CD4-positive, alpha-beta T cell treated with Interleukin-21 for 1 hour (primary cell): ENCODE measurements at regions not wholly inside any gene's neighbourhood (a gene's known extent, or its start where the extent isn't known, plus 50 kb on each side); places are given as distances from the start of the nearest gene placed in this dataset.
A peak's percentile ranks its signal among the peaks of the same experiment; 100 is the strongest.

Source experiments
- DNase-seq: peaks from one replicate; pipeline ENCODE4 v3.0.0-alpha.2; 2020

- no peak for DNase-seq
Observed at GRCh38 chr12:31867292-31867691, 91.9 kb upstream of the RESF1 start.

- DNase-seq: peak; percentile 13
Observed at GRCh38 chr12:31866523-31866922, 92.7 kb upstream of the RESF1 start.

- DNase-seq: no peak
Observed at GRCh38 chr12:31865023-31865422, 94.2 kb upstream of the RESF1 start.

- no peak for DNase-seq
Observed at GRCh38 chr12:31861360-31861759, 97.9 kb upstream of the RESF1 start.

- no peak for DNase-seq
Observed at GRCh38 chr12:31860401-31860800, 98.8 kb upstream of the RESF1 start.

GRCh38 chr12:31859232-31859977, 99.8 kb upstream of the RESF1 start:
- DNase-seq: peak; percentile 4

GRCh38 chr12:31855427-31855826, 103.8 kb upstream of the RESF1 start:
- DNase-seq: no peak

GRCh38 chr12:31853977-31854376, 105.2 kb upstream of the RESF1 start:
- no peak for DNase-seq

- DNase-seq: no peak
Observed at GRCh38 chr12:31853520-31853919, 105.7 kb upstream of the RESF1 start.

GRCh38 chr12:31850268-31850667, 108.9 kb upstream of the RESF1 start:
- no peak for DNase-seq

GRCh38 chr12:31849090-31849687, 110.0 kb upstream of the RESF1 start:
- no peak for DNase-seq

GRCh38 chr12:31846405-31846804, 112.8 kb upstream of the RESF1 start:
- DNase-seq: no peak

GRCh38 chr12:31845613-31846322, 113.4 kb upstream of the RESF1 start:
- DNase-seq: no peak

GRCh38 chr12:31843398-31844095, 114.7 kb upstream of the AMN1 start:
- DNase-seq: no peak

GRCh38 chr12:31837913-31838312, 109.1 kb upstream of the AMN1 start:
- DNase-seq: no peak

- DNase-seq: no peak
Observed at GRCh38 chr12:31835276-31835882, 106.6 kb upstream of the AMN1 start.

- no peak for DNase-seq
Observed at GRCh38 chr12:31834150-31834549, 105.3 kb upstream of the AMN1 start.

GRCh38 chr12:31832740-31833729, 104.2 kb upstream of the AMN1 start:
- peak; percentile 69 for DNase-seq

GRCh38 chr12:31828071-31828470, 99.2 kb upstream of the AMN1 start:
- DNase-seq: no peak

- no peak for DNase-seq
Observed at GRCh38 chr12:31822761-31823160, 93.9 kb upstream of the AMN1 start.

- DNase-seq: no peak
Observed at GRCh38 chr12:31821484-31821883, 92.7 kb upstream of the AMN1 start.

GRCh38 chr12:31820832-31821231, 92.0 kb upstream of the AMN1 start:
- DNase-seq: no peak
